Stomach (tissue), 8 donors: ENCODE measurements at regions not wholly inside any gene's neighbourhood (a gene's known extent, or its start where the extent isn't known, plus 50 kb on each side); places are given as distances from the start of the nearest gene placed in this dataset.

Experiments used
- DNase-seq, 2 donors: peaks; one replicate each; pipeline versions ENCODE4 v3.0.0 to v3.0.0-alpha.2; 2013 to 2019
- H3K27ac ChIP-seq, 5 donors: fragments of 200-600 bp in 4 of 5; sonication (generic) in 4 of 5; one replicate each; pipeline ENCODE4 v1.5.1; 2013 to 2019; ENCODE audit warnings: mild to moderate bottlenecking in 1 of 5, moderate library complexity in 1 of 5
- H3K27me3 ChIP-seq, 3 donors: fragments of 200-600 bp; sonication (generic); one replicate each; pipeline ENCODE4 v1.5.1; 2017 to 2019; ENCODE audit warnings: mixed run types in 1 of 3
- H3K36me3 ChIP-seq, 4 donors: fragments of 200-600 bp; sonication (generic); 1 replicate in 3 of 4; 2 replicates in 1 of 4; pipeline ENCODE4 v1.5.1; 2016 to 2019
- H3K4me1 ChIP-seq, 4 donors: fragments of 200-600 bp; sonication (generic); one replicate each; pipeline ENCODE4 v1.5.1; 2016 to 2019
- H3K4me3 ChIP-seq, 4 donors: fragments of 200-600 bp; sonication (generic) in 3 of 4; one replicate each; pipeline ENCODE4 v1.5.1; 2016 to 2019; ENCODE audit warnings: mild to moderate bottlenecking in 1 of 4
- H3K9me3 ChIP-seq, 4 donors: fragments of 200-600 bp; sonication (generic); one replicate each; pipeline ENCODE4 v1.5.1; 2016 to 2019
- CTCF ChIP-seq, 7 experiments: fragments of 450-650 bp in 4 of 7; fragments of 200-600 bp in 3 of 7; sonication (generic) in 3 of 7; IDR thresholded peaks; one replicate each; pipeline ENCODE4 v1.5.1; 2016 to 2019; ENCODE audit warnings: antibody characterized with exemption in 7 of 7, control low read depth in 2 of 7, mild to moderate bottlenecking in 1 of 7
- EP300 ChIP-seq: sonication (generic); formaldehyde crosslinking; IDR thresholded peaks from one replicate; pipeline ENCODE4 v1.6.1; 2017; ENCODE audit warnings: antibody characterized with exemption
- POLR2A ChIP-seq, 4 donors: fragments of 450-650 bp; IDR thresholded peaks; one replicate each; pipeline ENCODE4 v1.6.1; 2016; ENCODE audit warnings: antibody characterized with exemption in 4 of 4, control low read depth in 2 of 4, mild to moderate bottlenecking in 1 of 4, moderate library complexity in 1 of 4
- POLR2AphosphoS5 ChIP-seq, 3 donors: sonication (generic); formaldehyde crosslinking; IDR thresholded peaks; one replicate each; pipeline ENCODE4 v1.6.1; 2016; ENCODE audit warnings: antibody characterized with exemption in 3 of 3
- WGBS, 5 donors: extraction: QIAGEN DNeasy Blood & Tissue Kit in 3 of 5; methylation state at CpG; one replicate each; pipeline versions ENCODE4 v1.1.5 to v1.1.7; 2013 to 2018; 5-methylcytosine and 5-hydroxymethylcytosine counted together
- intact Hi-C: fragments of 100-400 bp; cut with DNase I; formaldehyde crosslinking; loops from one replicate; pipeline ENCODE4 v1.15.1; 2023; ENCODE audit warnings: low total_unique reads
- donor health status: healthy with polysubstance abuse.
- donor health status: Bipolar disorder and iron deficiency.
- donor health status: healthy.

- no peak overlapping the region for H3K27ac ChIP-seq
- no peaks in the 10 kb centered on the region for H3K36me3 ChIP-seq
- H3K4me3 ChIP-seq: no peak overlapping the region
- DNase-seq: no peak
- H3K27me3 ChIP-seq: no peaks in the 10 kb centered on the region
- no peak for TF ChIP-seq POLR2A (IDR thresholded peaks at IDR 0.05)
- TF ChIP-seq EP300: no peak
- TF ChIP-seq POLR2AphosphoS5 (IDR thresholded peaks at IDR 0.05): no peak
- TF ChIP-seq CTCF (IDR thresholded peaks at IDR 0.05): no peak
- H3K4me1 ChIP-seq: no peaks in the 10 kb centered on the region
- H3K9me3 ChIP-seq: peaks cover 0 to 17% (median 5%) of the 10 kb centered on the region in 4 donors
- intact Hi-C loops: no loop called here
- 89 to 93% (median 92%) methylated on average over 3 of the region's 3 CpGs for whole genome bisulfite sequencing, 5 donors
These were observed 357.0 kb downstream of the ZIC4 start for GRCh38 chr3:147049305-147049704.

- WGBS, 5 donors: 90 to 98% (median 95%) methylated on average over 1 of the region's 1 CpG
- Histone ChIP-seq H3K4me3 (no peak overlapping the region), H3K27me3 (no peaks in the 10 kb centered on the region), H3K36me3 (no peaks in the 10 kb centered on the region), H3K27ac (no peak overlapping the region), H3K4me1 (no peaks in the 10 kb centered on the region), H3K9me3 (peaks cover 0 to under 1% (median 0%) of the 10 kb centered on the region in 4 donors)
- no peak for DNase-seq
- intact Hi-C loops: no loop called here
- TF ChIP-seq POLR2AphosphoS5 (IDR thresholded peaks at IDR 0.05) (no peak), CTCF (IDR thresholded peaks at IDR 0.05) (no peak), EP300 (no peak), POLR2A (IDR thresholded peaks at IDR 0.05) (no peak)
These were observed 359.4 kb downstream of the ZIC4 start for GRCh38 chr3:147046916-147047315.

GRCh38 chr3:147038481-147038880 is 367.9 kb downstream of the ZIC4 start:
- no peaks in the 10 kb centered on the region for H3K27me3 ChIP-seq
- TF ChIP-seq CTCF (IDR thresholded peaks at IDR 0.05) (no peak), EP300 (no peak), POLR2AphosphoS5 (IDR thresholded peaks at IDR 0.05) (no peak), POLR2A (IDR thresholded peaks at IDR 0.05) (no peak)
- H3K9me3 ChIP-seq: peaks cover 0 to 15% (median 3%) of the 10 kb centered on the region in 4 donors
- no peak overlapping the region for H3K27ac ChIP-seq
- H3K4me3 ChIP-seq: no peak overlapping the region
- WGBS, 5 donors: 33 to 64% (median 58%) methylated on average over 1 of the region's 1 CpG
- no peaks in the 10 kb centered on the region for H3K4me1 ChIP-seq
- no peak for DNase-seq
- no peaks in the 10 kb centered on the region for H3K36me3 ChIP-seq
- intact Hi-C loops: no loop called here

- intact Hi-C loops: no loop called here
- H3K4me1 ChIP-seq: no peaks in the 10 kb centered on the region
- peaks cover 0 to 15% (median 5%) of the 10 kb centered on the region in 4 donors for H3K9me3 ChIP-seq
- no peak overlapping the region for H3K4me3 ChIP-seq
- WGBS, 5 donors: 69 to 84% (median 78%) methylated on average over 3 of the region's 3 CpGs
- no peaks in the 10 kb centered on the region for H3K27me3 ChIP-seq
- no peak overlapping the region for H3K27ac ChIP-seq
- DNase-seq: no peak
- TF ChIP-seq POLR2AphosphoS5 (IDR thresholded peaks at IDR 0.05) (no peak), CTCF (IDR thresholded peaks at IDR 0.05) (no peak), EP300 (no peak), POLR2A (IDR thresholded peaks at IDR 0.05) (no peak)
- no peaks in the 10 kb centered on the region for H3K36me3 ChIP-seq
These were observed 372.0 kb downstream of the ZIC4 start for GRCh38 chr3:147034359-147034758.
